HepG2 (cell line): ENCODE measurements at regions not wholly inside any gene's neighbourhood (a gene's known extent, or its start where the extent isn't known, plus 50 kb on each side); places are given as distances from the start of the nearest gene placed in this dataset.

ENCODE experiments used
- ATAC-seq: fragments of 200-7000 bp; cut with Tn5 transposase; 3 replicates; pipeline ENCODE4 v1.9.1; 2020; ENCODE audit warnings: mild to moderate bottlenecking, moderate library complexity
- BruUV-seq: library from RNA; stranded (reverse); fragments of 400-500 nt; replicated peaks from 2 replicates; lab custom pipeline; 2021; lab: Mats Ljungman, UMichigan
- CTCF ChIA-PET: fragments of 300-600 bp; formaldehyde crosslinking; extraction: SDS; loops from one replicate; lab custom pipeline; 2021; ENCODE audit warnings: low total read pairs, inconsistent platforms, low intra/inter-chr PET ratio; lab: Yijun Ruan, JAX
- POLR2A ChIA-PET: fragments of 350-600 bp; sonication (Branson Sonifier 250); formaldehyde crosslinking; loops from one replicate; lab custom pipeline; 2020; ENCODE audit warnings: antibody characterized with exemption, inconsistent platforms; lab: Yijun Ruan, JAX
- DNase-seq: peaks from one replicate; pipeline ENCODE4 v3.0.0-alpha.2; 2015; ENCODE audit warnings: low spot score
- FAIRE-seq: peaks from 3 replicates; lab custom pipeline; 2011; peaks lifted over from hg19 to GRCh38; lab: Jason Lieb, UNC
- H2AFZ ChIP-seq: one replicate; pipeline ENCODE4 v1.6.1; 2011; ENCODE audit warnings: low read length, inconsistent platforms
- H3K27ac ChIP-seq: fragments of 300-600 bp; 3 replicates; pipeline ENCODE4 v1.8.0; 2011; ENCODE audit warnings: mixed run types, mild to moderate bottlenecking, mixed read lengths, low read length, inconsistent platforms; ENCODE audit not compliant: insufficient read depth; ENCODE audit errors: extremely low read length
- H3K27me3 ChIP-seq, 2 experiments: fragments of 200-600 bp in 1 of 2; 2 replicates in 1 of 2; 3 replicates in 1 of 2; pipeline versions ENCODE4 v1.6.0 to v1.8.0; 2011; ENCODE audit warnings: low read length in 2 of 2, mild to moderate bottlenecking in 2 of 2, moderate library complexity in 2 of 2, inconsistent platforms in 1 of 2; ENCODE audit not compliant: insufficient read depth in 2 of 2, control insufficient read depth in 1 of 2
- H3K36me3 ChIP-seq, 2 experiments: fragments of 200-600 bp in 1 of 2; replicated peaks in 1 of 2; 2 replicates in 1 of 2; 3 replicates in 1 of 2; pipeline versions ENCODE4 v1.5.1 to v1.8.0; 2011; ENCODE audit warnings: low read length in 2 of 2, inconsistent platforms in 1 of 2; ENCODE audit not compliant: insufficient read depth in 2 of 2, control insufficient read depth in 1 of 2
- H3K4me1 ChIP-seq: 2 replicates; pipeline ENCODE4 v1.5.1; 2012; ENCODE audit warnings: low read length, inconsistent platforms; ENCODE audit not compliant: insufficient read depth
- H3K4me2 ChIP-seq: 2 replicates; pipeline ENCODE4 v1.6.0; 2011; ENCODE audit warnings: low read depth, low read length, inconsistent platforms
- H3K4me3 ChIP-seq, 3 experiments: fragments of 200-600 bp in 1 of 3; sonication (generic), shearing (Covaris generic) in 1 of 3; replicated peaks in 1 of 3; 2 replicates each; pipeline ENCODE4 v1.5.1; 2011 to 2016; ENCODE audit warnings: low read length in 3 of 3, inconsistent platforms in 2 of 3, low read depth in 2 of 3, mild to moderate bottlenecking in 2 of 3, control low read depth in 1 of 3, mixed read lengths in 1 of 3; ENCODE audit not compliant: insufficient read depth in 1 of 3
- H3K79me2 ChIP-seq: one replicate; pipeline ENCODE4 v1.6.1; 2011; ENCODE audit warnings: low read length, inconsistent platforms; ENCODE audit not compliant: insufficient read depth
- H3K9ac ChIP-seq: 2 replicates; pipeline ENCODE4 v1.6.0; 2011; ENCODE audit warnings: mild to moderate bottlenecking, low read depth, low read length, inconsistent platforms; ENCODE audit not compliant: insufficient read depth
- H3K9me3 ChIP-seq: 2 replicates; pipeline ENCODE4 v1.5.1; 2012; ENCODE audit warnings: mild to moderate bottlenecking, low read length
- H4K20me1 ChIP-seq: 2 replicates; pipeline ENCODE4 v1.6.0; 2011; ENCODE audit warnings: inconsistent platforms, mild to moderate bottlenecking, low read length, moderate library complexity; ENCODE audit not compliant: insufficient read depth
- HDAC2 ChIP-seq: sonication (generic); formaldehyde crosslinking; IDR thresholded peaks from 2 replicates; pipeline ENCODE4 v1.4.0; 2020; ENCODE audit warnings: missing genetic modification reagents
- HNRNPK ChIP-seq: fragments of 200-400 bp; formaldehyde crosslinking; IDR thresholded peaks from 2 replicates; pipeline ENCODE4 v1.6.1; 2018; ENCODE audit warnings: low read length, low read depth, moderate library complexity, mild to moderate bottlenecking; ENCODE audit not compliant: poor library complexity, severe bottlenecking
- KAT2B ChIP-seq: fragments of 150-350 bp; IDR thresholded peaks from 2 replicates; pipeline ENCODE4 v1.6.1; 2014; ENCODE audit warnings: low read depth, low read length, borderline replicate concordance
- MTA3 ChIP-seq: sonication (generic); formaldehyde crosslinking; IDR thresholded peaks from 2 replicates; pipeline ENCODE4 v1.4.0; 2020; ENCODE audit warnings: missing genetic modification reagents
- ZFYVE20 ChIP-seq: sonication (generic); formaldehyde crosslinking; IDR thresholded peaks from 2 replicates; pipeline ENCODE4 v1.8.0; 2023; ENCODE audit warnings: low read depth, mild to moderate bottlenecking, moderate library complexity, missing genetic modification reagents, borderline replicate concordance
- ZNF143 ChIP-seq: sonication (generic); formaldehyde crosslinking; IDR thresholded peaks from 2 replicates; pipeline ENCODE4 v1.4.0; 2020; ENCODE audit warnings: missing genetic modification reagents
- ZNF543 ChIP-seq: sonication (generic); formaldehyde crosslinking; IDR thresholded peaks from 2 replicates; pipeline ENCODE4 v1.4.0; 2020; ENCODE audit warnings: mild to moderate bottlenecking, missing genetic modification reagents
- ZNF616 ChIP-seq: sonication (generic); formaldehyde crosslinking; IDR thresholded peaks from 2 replicates; pipeline ENCODE4 v1.5.0; 2020; ENCODE audit warnings: low read depth, mild to moderate bottlenecking, missing genetic modification reagents
- ZNF713 ChIP-seq: sonication (generic); formaldehyde crosslinking; IDR thresholded peaks from 2 replicates; pipeline ENCODE4 v1.4.0; 2020; ENCODE audit warnings: mild to moderate bottlenecking, missing genetic modification reagents
- ZNF775 ChIP-seq: sonication (generic); formaldehyde crosslinking; IDR thresholded peaks from 2 replicates; pipeline ENCODE4 v1.4.0; 2020; ENCODE audit warnings: missing genetic modification reagents, mild to moderate bottlenecking, moderate library complexity, borderline replicate concordance
- WGBS: methylation state at CpG from one replicate; pipeline ENCODE4 v1.1.6; 2017; ENCODE audit warnings: low lambda C conversion rate; 5-methylcytosine and 5-hydroxymethylcytosine counted together
- in situ Hi-C: cut with HindIII; loops from 2 replicates; pipeline ENCODE4 v1.10.0; 2017; ENCODE audit warnings: low pct_unique_long_range_greater_than_20kb; ENCODE audit not compliant: extremely low pct_ligation_motif_present
- intact Hi-C: fragments of 100-400 bp; cut with micrococcal nuclease; formaldehyde crosslinking; loops from one replicate; pipeline ENCODE4 v1.10.0; 2022; ENCODE audit not compliant: unreplicated experiment
- TF ChIP-seq, protein P1 (sequence below): sonication (generic); formaldehyde crosslinking; IDR thresholded peaks from 2 replicates; pipeline ENCODE4 v1.4.0; 2020; ENCODE audit warnings: missing genetic modification reagents
- TF ChIP-seq, protein P2 (sequence below): IDR thresholded peaks from 2 replicates; pipeline ENCODE4 v1.6.1; 2016; ENCODE audit warnings: missing compliant biosample characterization, missing genetic modification reagents, borderline replicate concordance
- TF ChIP-seq, protein P3 (sequence below): sonication (generic); formaldehyde crosslinking; IDR thresholded peaks from 2 replicates; pipeline ENCODE4 v1.5.1; 2020; ENCODE audit warnings: mild to moderate bottlenecking, missing genetic modification reagents, moderate library complexity

- Histone ChIP-seq H3K36me3 (no peaks in the 10 kb centered on the region), H3K4me3 (no peak overlapping the region), H3K4me2 (no peak overlapping the region), H3K27me3 (no peaks in the 10 kb centered on the region), H3K9ac (no peak overlapping the region), H2AFZ (no peak overlapping the region), H3K27ac (no peak overlapping the region), H3K4me1 (no peaks in the 10 kb centered on the region), H3K9me3 (no peaks in the 10 kb centered on the region), H3K79me2 (no peaks in the 10 kb centered on the region), H4K20me1 (no peaks in the 10 kb centered on the region)
- no peak for FAIRE-seq
- intact Hi-C loops (loop anchor here (1.0 to 5.0 kb wide), 3 partner anchors 165 to 869 kb away; no protein-coding TSS in a partner anchor), in situ Hi-C loops (no loop called here)
- 0% methylated on average over 1 of the region's 1 CpG for WGBS
- no TSS peak for BruUV-seq
- CTCF ChIA-PET, result no interaction called here
- POLR2A ChIA-PET, result no interaction called here
- no peak for ATAC-seq
- DNase-seq, result no peak
- TF ChIP-seq ZNF543 (CRISPR knock-in tag) (no peak), MTA3 (CRISPR knock-in tag) (no peak), ZNF713 (no peak), HDAC2 (CRISPR knock-in tag) (no peak), ZNF616 (CRISPR knock-in tag) (no peak)
Measured at GRCh38 chr7:49166441-49166840, 242.1 kb downstream of the CDC14C start.

DNA sequence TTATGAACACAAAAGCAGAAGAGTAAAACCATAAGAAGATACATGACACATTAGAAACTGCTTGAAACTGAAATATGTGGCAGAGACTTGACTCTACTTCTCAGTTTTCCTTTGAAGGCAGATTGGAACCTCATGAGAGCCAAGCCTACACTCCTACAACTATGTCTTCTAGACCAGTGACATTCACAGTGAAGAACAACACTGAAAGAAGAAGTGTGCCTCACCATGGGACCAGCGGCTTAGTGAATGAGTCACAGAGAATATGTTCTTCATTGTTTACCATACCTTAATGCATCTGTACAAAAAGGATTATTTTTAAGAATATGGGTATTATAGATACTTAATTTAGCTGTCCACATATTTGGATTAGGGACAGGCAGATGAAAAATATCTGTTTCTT lies 248.3 kb downstream of the CDC14C start:
- no TSS peak for BruUV-seq
- no peaks in the 10 kb centered on the region for H3K36me3 ChIP-seq
- no peak overlapping the region for H3K4me2 ChIP-seq
- no peaks in the 10 kb centered on the region for H3K79me2 ChIP-seq
- H3K9me3 ChIP-seq, result peaks cover 8% of the 10 kb centered on the region; the same call in 1 of the 2 replicates
- POLR2A ChIA-PET, result no interaction called here
- no peak overlapping the region for H3K4me3 ChIP-seq
- no peak for DNase-seq
- H2AFZ ChIP-seq, result no peak overlapping the region
- FAIRE-seq, result no peak
- intact Hi-C loops, result no loop called here
- H4K20me1 ChIP-seq, result no peaks in the 10 kb centered on the region
- no peak overlapping the region for H3K9ac ChIP-seq
- H3K27me3 ChIP-seq, result no peaks in the 10 kb centered on the region
- no peak for ATAC-seq
- 5% methylated on average over 1 of the region's 1 CpG for WGBS
- in situ Hi-C loops, result no loop called here
- H3K27ac ChIP-seq, result no peak overlapping the region
- CTCF ChIA-PET, result no interaction called here
- H3K4me1 ChIP-seq, result no peaks in the 10 kb centered on the region
- TF ChIP-seq ZNF775 (CRISPR knock-in tag) (no peak), ZNF143 (CRISPR knock-in tag) (no peak), ZFYVE20 (CRISPR knock-in tag) (no peak), HNRNPK (no peak), KAT2B (no peak)
- TF ChIP-seq, protein P1, sequence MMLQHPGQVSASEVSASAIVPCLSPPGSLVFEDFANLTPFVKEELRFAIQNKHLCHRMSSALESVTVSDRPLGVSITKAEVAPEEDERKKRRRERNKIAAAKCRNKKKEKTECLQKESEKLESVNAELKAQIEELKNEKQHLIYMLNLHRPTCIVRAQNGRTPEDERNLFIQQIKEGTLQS, result no peak
- TF ChIP-seq, protein P2, sequence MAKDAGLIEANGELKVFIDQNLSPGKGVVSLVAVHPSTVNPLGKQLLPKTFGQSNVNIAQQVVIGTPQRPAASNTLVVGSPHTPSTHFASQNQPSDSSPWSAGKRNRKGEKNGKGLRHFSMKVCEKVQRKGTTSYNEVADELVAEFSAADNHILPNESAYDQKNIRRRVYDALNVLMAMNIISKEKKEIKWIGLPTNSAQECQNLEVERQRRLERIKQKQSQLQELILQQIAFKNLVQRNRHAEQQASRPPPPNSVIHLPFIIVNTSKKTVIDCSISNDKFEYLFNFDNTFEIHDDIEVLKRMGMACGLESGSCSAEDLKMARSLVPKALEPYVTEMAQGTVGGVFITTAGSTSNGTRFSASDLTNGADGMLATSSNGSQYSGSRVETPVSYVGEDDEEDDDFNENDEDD, result no peak
- TF ChIP-seq, protein P3, sequence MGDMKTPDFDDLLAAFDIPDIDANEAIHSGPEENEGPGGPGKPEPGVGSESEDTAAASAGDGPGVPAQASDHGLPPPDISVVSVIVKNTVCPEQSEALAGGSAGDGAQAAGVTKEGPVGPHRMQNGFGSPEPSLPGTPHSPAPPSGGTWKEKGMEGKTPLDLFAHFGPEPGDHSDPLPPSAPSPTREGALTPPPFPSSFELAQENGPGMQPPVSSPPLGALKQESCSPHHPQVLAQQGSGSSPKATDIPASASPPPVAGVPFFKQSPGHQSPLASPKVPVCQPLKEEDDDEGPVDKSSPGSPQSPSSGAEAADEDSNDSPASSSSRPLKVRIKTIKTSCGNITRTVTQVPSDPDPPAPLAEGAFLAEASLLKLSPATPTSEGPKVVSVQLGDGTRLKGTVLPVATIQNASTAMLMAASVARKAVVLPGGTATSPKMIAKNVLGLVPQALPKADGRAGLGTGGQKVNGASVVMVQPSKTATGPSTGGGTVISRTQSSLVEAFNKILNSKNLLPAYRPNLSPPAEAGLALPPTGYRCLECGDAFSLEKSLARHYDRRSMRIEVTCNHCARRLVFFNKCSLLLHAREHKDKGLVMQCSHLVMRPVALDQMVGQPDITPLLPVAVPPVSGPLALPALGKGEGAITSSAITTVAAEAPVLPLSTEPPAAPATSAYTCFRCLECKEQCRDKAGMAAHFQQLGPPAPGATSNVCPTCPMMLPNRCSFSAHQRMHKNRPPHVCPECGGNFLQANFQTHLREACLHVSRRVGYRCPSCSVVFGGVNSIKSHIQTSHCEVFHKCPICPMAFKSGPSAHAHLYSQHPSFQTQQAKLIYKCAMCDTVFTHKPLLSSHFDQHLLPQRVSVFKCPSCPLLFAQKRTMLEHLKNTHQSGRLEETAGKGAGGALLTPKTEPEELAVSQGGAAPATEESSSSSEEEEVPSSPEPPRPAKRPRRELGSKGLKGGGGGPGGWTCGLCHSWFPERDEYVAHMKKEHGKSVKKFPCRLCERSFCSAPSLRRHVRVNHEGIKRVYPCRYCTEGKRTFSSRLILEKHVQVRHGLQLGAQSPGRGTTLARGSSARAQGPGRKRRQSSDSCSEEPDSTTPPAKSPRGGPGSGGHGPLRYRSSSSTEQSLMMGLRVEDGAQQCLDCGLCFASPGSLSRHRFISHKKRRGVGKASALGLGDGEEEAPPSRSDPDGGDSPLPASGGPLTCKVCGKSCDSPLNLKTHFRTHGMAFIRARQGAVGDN (CRISPR knock-in tag), result no peak
